LNCaP clone FGC (cell line): ENCODE measurements at regions not wholly inside any gene's neighbourhood (a gene's known extent, or its start where the extent isn't known, plus 50 kb on each side); places are given as distances from the start of the nearest gene placed in this dataset.

Experiments used
- DNase-seq: peaks from one replicate; pipeline ENCODE4 v3.0.0-alpha.2; 2011; ENCODE audit warnings: low read depth
- H3K4me3 ChIP-seq: 2 replicates; pipeline ENCODE4 v1.5.1; 2011; ENCODE audit warnings: mild to moderate bottlenecking, low read depth, low read length, control low read depth
- TF ChIP-seq, protein P1 (sequence below): IDR thresholded peaks from 2 replicates; pipeline ENCODE4 v1.5.1; 2012; ENCODE audit warnings: mild to moderate bottlenecking; ENCODE audit not compliant: control insufficient read depth, insufficient read depth; ENCODE audit errors: extremely low read depth

DNA sequence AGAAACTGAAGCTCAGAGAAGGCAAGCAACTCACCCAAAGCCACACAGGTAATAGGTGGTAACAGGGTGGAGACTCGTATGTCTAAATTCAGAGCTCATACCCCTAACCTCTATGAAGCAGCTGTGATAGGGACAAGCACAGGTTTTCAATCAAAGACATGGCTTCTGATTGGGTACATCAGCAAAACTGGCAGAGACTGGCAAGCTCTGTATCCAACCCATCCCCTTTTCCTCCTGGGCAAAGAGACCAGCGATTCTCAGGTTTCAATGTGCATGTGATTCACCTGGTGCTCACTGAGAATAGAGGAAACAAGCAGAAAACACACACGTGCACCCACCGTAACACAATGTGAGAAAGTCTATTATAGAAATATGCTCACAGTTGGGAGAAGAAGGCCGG lies 153.0 kb downstream of the SMIM20 start:
- no peak overlapping the region for H3K4me3 ChIP-seq
- no peak for DNase-seq
- TF ChIP-seq, protein P1, sequence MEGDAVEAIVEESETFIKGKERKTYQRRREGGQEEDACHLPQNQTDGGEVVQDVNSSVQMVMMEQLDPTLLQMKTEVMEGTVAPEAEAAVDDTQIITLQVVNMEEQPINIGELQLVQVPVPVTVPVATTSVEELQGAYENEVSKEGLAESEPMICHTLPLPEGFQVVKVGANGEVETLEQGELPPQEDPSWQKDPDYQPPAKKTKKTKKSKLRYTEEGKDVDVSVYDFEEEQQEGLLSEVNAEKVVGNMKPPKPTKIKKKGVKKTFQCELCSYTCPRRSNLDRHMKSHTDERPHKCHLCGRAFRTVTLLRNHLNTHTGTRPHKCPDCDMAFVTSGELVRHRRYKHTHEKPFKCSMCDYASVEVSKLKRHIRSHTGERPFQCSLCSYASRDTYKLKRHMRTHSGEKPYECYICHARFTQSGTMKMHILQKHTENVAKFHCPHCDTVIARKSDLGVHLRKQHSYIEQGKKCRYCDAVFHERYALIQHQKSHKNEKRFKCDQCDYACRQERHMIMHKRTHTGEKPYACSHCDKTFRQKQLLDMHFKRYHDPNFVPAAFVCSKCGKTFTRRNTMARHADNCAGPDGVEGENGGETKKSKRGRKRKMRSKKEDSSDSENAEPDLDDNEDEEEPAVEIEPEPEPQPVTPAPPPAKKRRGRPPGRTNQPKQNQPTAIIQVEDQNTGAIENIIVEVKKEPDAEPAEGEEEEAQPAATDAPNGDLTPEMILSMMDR: no peak

DNA sequence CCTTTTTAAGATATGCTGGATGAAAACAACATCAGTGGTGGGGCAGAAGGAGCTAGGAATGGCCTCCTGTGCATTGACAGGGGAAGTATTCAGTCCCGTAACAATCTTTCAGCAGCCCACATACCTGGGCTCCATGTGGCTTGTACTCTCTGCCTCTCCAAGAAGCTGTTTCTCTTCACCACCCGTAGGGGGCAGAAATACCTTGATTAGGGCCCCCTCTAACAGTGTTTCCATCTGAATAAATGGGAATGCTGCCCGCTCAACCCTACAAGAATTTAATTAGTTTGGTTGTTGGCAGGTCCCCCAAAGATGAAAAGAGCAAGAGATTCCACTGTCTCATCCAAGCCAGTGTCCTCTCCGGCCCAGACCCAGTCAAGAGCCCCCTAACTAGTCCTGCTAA lies 155.2 kb downstream of the SMIM20 start:
- no peak overlapping the region for H3K4me3 ChIP-seq
- TF ChIP-seq, protein P1: peak; percentile 46
- DNase-seq: no peak

DNA sequence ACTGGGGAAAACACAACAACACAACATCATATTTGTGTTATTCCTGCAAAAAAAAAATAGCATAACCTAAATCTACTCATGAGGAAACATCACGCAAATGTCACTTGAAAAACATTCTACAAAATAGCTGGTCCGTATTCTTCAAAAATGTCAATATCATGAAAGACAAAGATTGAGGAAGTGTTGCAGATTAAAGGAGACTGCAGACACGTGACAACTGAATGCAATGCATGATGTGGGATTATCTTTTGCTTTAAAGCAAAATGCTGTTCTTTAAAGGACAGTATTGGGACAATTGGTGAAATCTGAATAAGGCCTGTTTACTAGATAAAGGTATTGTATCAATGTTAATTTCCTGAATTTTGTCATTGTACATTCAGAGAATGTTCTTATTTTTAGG lies 157.7 kb downstream of the SMIM20 start:
- no peak overlapping the region for H3K4me3 ChIP-seq
- no peak for DNase-seq
- TF ChIP-seq, protein P1: no peak

DNA sequence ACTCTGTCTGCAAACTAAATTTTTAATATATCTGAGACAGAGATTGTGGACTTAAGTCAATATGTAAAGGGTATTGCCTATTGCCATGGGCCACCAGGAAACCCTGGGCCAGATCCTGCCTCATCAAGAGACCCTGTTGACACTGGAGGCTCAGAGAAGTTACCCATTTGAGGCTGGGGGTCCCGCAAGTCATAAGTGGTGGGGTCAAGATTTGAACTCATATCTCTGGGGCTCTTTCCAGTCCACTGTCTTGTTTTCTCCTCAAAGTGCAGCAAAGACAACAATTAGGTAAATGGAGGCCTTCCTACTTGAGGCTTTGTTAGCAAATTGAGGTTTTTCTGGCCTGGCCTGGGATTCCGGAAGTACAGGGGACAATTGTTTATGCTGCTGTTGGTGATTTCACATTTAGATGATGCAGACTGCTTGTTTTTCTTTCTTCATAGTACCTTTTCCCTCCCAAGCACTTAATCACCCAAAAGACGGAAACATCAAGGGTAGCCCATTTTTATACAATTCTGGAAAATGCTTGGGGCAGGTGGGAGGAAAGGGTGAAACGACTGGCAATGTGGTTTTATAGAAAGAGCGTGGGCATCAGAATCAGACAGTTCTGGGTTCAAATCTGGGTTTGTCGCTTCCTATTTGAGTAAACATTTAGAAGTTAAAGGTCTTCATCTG lies 160.0 kb downstream of the SMIM20 start:
- H3K4me3 ChIP-seq: no peak overlapping the region
- TF ChIP-seq, protein P1: no peak
- DNase-seq: no peak

DNA sequence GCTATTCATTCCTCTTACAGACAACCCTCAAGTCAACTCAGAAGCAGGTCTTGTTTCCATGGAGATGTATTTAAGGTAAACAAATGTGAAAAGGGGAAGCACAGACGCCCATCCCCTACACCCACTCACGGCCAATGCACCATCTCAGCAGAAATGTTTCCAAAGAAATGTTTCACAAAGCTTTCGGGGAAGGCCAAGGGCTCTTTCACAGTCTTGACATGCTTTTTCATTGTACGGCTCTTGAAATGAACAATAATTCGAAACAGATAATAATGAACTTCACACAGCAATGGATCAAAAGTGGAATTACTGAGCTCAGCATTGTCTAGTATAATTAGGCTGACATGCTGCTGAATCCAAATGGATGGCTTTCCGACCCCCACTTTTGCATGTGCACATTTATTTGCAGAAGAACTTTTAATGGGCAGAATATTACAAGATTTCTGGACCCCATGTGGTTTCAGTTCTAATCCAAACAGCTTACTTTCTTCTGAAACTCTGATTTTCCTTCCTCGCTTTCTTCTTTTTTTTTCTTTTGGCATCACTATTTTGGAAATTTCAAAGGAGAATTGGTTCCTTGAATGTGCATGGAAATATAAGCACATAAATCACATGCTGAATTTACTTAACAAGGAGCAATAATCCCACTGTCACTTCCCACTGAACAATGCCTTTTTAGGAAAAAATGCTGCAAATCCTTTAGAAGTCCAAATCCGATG lies 160.9 kb downstream of the SMIM20 start:
- DNase-seq: no peak
- TF ChIP-seq, protein P1: no peak
- no peak overlapping the region for H3K4me3 ChIP-seq

DNA sequence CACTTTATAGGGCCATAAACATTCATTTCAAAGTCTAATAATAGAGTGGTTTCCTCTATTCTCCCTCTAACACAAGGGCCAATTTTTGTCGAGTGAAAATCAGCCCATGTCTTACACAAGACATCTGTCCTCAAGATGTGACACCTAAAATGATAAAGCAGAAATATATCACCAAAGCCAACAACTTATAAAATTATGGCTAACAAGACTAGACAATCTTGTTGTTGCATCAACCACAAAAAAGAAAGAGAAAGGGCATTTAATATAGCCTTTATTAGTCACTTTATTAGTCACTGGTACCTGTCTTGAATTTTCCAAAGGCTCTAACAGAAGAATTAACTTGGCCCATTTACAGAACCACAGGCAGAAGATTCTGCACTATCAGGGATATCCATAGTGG lies 161.6 kb downstream of the SMIM20 start:
- TF ChIP-seq, protein P1: no peak
- no peak overlapping the region for H3K4me3 ChIP-seq
- DNase-seq: no peak

DNA sequence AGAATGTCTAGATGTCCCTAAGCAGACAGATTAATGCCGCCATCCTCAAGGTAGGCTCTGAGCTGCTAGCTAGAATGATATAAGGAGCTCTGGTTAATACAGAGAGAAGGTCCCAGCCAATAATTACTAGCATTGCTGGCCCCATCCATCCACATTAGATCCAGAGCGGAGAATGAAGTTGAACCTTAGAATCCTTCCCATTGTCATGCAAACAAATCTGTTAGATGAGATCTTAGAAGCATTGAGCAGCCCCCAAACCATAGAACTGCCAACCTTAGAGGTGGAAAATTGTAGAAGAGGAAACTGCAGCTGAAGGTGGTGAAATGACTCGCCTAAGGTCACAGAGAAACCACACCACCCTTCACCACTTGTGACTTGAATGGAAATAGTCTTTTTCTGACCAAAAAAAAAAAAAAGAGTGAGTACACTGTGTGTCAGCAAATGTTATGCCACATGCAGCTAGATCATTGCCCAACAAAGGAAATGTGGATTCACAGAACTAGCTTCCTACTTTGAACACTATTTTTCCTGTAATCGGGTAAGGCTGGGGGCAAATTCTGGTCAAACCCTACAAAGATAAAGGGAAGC lies 162.1 kb downstream of the SMIM20 start:
- TF ChIP-seq, protein P1: no peak
- no peak overlapping the region for H3K4me3 ChIP-seq
- DNase-seq: no peak
